IMR-90 (cell line): ENCODE measurements at regions not wholly inside any gene's neighbourhood (a gene's known extent, or its start where the extent isn't known, plus 50 kb on each side); places are given as distances from the start of the nearest gene placed in this dataset.

Experiments used
- ATAC-seq: fragments of 200-7000 bp; cut with Tn5 transposase; 2 replicates; pipeline ENCODE4 v1.9.1; 2020; ENCODE audit warnings: low read depth, mild to moderate bottlenecking, moderate library complexity
- BruUV-seq: library from RNA; stranded (reverse); fragments of 400-500 nt; replicated peaks from 2 replicates; lab custom pipeline; 2021; lab: Mats Ljungman, UMichigan
- CTCF ChIA-PET: fragments of 300-600 bp; formaldehyde crosslinking; extraction: SDS; loops from one replicate; lab custom pipeline; 2021; ENCODE audit warnings: antibody characterized with exemption; lab: Yijun Ruan, JAX
- POLR2A ChIA-PET: fragments of 300-600 bp; sonication (Branson Sonifier 250); formaldehyde crosslinking; loops from one replicate; lab custom pipeline; 2022; ENCODE audit warnings: antibody characterized with exemption; ENCODE audit not compliant: unreplicated experiment; lab: Charles Lee
- DNase-seq: peaks from one replicate; pipeline ENCODE4 v3.0.0; 2013
- H2AFZ ChIP-seq: replicated peaks from 2 replicates; pipeline ENCODE3; 2013; ENCODE audit warnings: low read length, mild to moderate bottlenecking; ENCODE audit not compliant: poor library complexity
- H2AK5ac ChIP-seq: 2 replicates; pipeline ENCODE4 v1.6.1; 2013; ENCODE audit warnings: low read depth, low read length, inconsistent platforms
- H2AK9ac ChIP-seq: replicated peaks from 2 replicates; pipeline ENCODE3; 2013; ENCODE audit warnings: mild to moderate bottlenecking, low read depth, low read length, moderate library complexity; ENCODE audit not compliant: poor library complexity
- H2BK120ac ChIP-seq: 2 replicates; pipeline ENCODE4 v1.6.1; 2013; ENCODE audit warnings: low read depth, low read length, inconsistent platforms
- H2BK15ac ChIP-seq: 3 replicates; pipeline ENCODE4 v1.6.1; 2013; ENCODE audit warnings: low read depth, low read length, inconsistent platforms
- H2BK20ac ChIP-seq: 2 replicates; pipeline ENCODE4 v1.6.1; 2013; ENCODE audit warnings: low read depth, mild to moderate bottlenecking, inconsistent platforms, low read length, moderate library complexity
- H2BK5ac ChIP-seq: 2 replicates; pipeline ENCODE4 v1.6.1; 2013; ENCODE audit warnings: mild to moderate bottlenecking, low read depth, low read length, inconsistent platforms; ENCODE audit not compliant: poor library complexity, severe bottlenecking
- H3K14ac ChIP-seq: replicated peaks from 2 replicates; pipeline ENCODE4 v1.6.1; 2013; ENCODE audit warnings: low read depth, low read length, inconsistent platforms
- H3K18ac ChIP-seq: 2 replicates; pipeline ENCODE4 v1.6.1; 2013; ENCODE audit warnings: low read depth, low read length, control low read depth
- H3K23ac ChIP-seq: 2 replicates; pipeline ENCODE4 v1.6.1; 2013; ENCODE audit warnings: low read depth, low read length, inconsistent platforms
- H3K27ac ChIP-seq: 2 replicates; pipeline ENCODE4 v1.5.1; 2013; ENCODE audit warnings: mild to moderate bottlenecking, control low read depth, low read length; ENCODE audit not compliant: insufficient read depth
- H3K27me3 ChIP-seq: 2 replicates; pipeline ENCODE4 v1.6.1; 2013; ENCODE audit warnings: low read length; ENCODE audit not compliant: control insufficient read depth, insufficient read depth
- H3K36me3 ChIP-seq: 2 replicates; pipeline ENCODE4 v1.6.1; 2013; ENCODE audit warnings: low read length, mixed read lengths; ENCODE audit not compliant: control insufficient read depth, insufficient read depth
- H3K4ac ChIP-seq: 2 replicates; pipeline ENCODE4 v1.6.1; 2013; ENCODE audit warnings: low read depth, low read length, inconsistent platforms
- H3K4me1 ChIP-seq: 2 replicates; pipeline ENCODE4 v1.6.1; 2013; ENCODE audit warnings: low read length, mixed read lengths; ENCODE audit not compliant: control insufficient read depth, insufficient read depth
- H3K4me2 ChIP-seq: 2 replicates; pipeline ENCODE4 v1.6.1; 2013; ENCODE audit warnings: low read depth, mild to moderate bottlenecking, control low read depth, low read length, moderate library complexity
- H3K4me3 ChIP-seq: 2 replicates; pipeline ENCODE4 v1.5.1; 2013; ENCODE audit warnings: low read depth, mild to moderate bottlenecking, control low read depth, low read length, moderate library complexity; ENCODE audit not compliant: insufficient read depth
- H3K56ac ChIP-seq: 2 replicates; pipeline ENCODE4 v1.6.1; 2013; ENCODE audit warnings: low read length, inconsistent platforms; ENCODE audit not compliant: insufficient read depth; ENCODE audit errors: extremely low read depth
- H3K79me1 ChIP-seq, 2 experiments: 2 replicates each; pipeline ENCODE4 v1.6.1; 2013; ENCODE audit warnings: low read length in 2 of 2, inconsistent platforms in 1 of 2, low read depth in 1 of 2
- H3K9ac ChIP-seq: 2 replicates; pipeline ENCODE4 v1.6.1; 2013; ENCODE audit warnings: low read depth, low read length, control low read depth
- H3K9me1 ChIP-seq: 2 replicates; pipeline ENCODE4 v1.6.1; 2013; ENCODE audit warnings: low read length, inconsistent platforms; ENCODE audit not compliant: insufficient read depth
- H3K9me3 ChIP-seq: 2 replicates; pipeline ENCODE4 v1.6.1; 2013; ENCODE audit warnings: low read length; ENCODE audit not compliant: control insufficient read depth, insufficient read depth
- H4K20me1 ChIP-seq: 2 replicates; pipeline ENCODE4 v1.6.1; 2013; ENCODE audit warnings: low read length, inconsistent platforms; ENCODE audit not compliant: insufficient read depth
- H4K5ac ChIP-seq: 2 replicates; pipeline ENCODE4 v1.6.1; 2013; ENCODE audit warnings: mild to moderate bottlenecking, low read depth, low read length, control low read depth
- H4K8ac ChIP-seq, 2 experiments: 2 replicates each; pipeline ENCODE4 v1.6.1; 2013; ENCODE audit warnings: low read depth in 2 of 2, low read length in 2 of 2, control low read depth in 1 of 2, inconsistent platforms in 1 of 2
- H4K91ac ChIP-seq: 2 replicates; pipeline ENCODE4 v1.6.1; 2013; ENCODE audit warnings: low read depth, low read length, inconsistent platforms; ENCODE audit not compliant: insufficient read depth
- CHD1 ChIP-seq: IDR thresholded peaks from 2 replicates; pipeline ENCODE4 v1.6.1; 2012; ENCODE audit warnings: low read depth, low read length, improper control_type of control experiment
- MAFK ChIP-seq: IDR thresholded peaks from 2 replicates; pipeline ENCODE4 v1.6.1; 2012; ENCODE audit warnings: low read depth, low read length, improper control_type of control experiment
- MXI1 ChIP-seq: IDR thresholded peaks from 2 replicates; pipeline ENCODE4 v1.6.1; 2012; ENCODE audit warnings: low read depth, mild to moderate bottlenecking, low read length, moderate library complexity, borderline replicate concordance
- RCOR1 ChIP-seq: IDR thresholded peaks from 2 replicates; pipeline ENCODE4 v1.6.1; 2012; ENCODE audit warnings: mild to moderate bottlenecking, low read length, improper control_type of control experiment; ENCODE audit not compliant: insufficient replicate concordance
- WGBS, 2 experiments: methylation state at CpG; one replicate each; pipeline versions ENCODE4 v1.1.5 to v1.1.7; 2013; ENCODE audit warnings: missing lambda C conversion rate in 2 of 2; ENCODE audit not compliant: insufficient read length in 1 of 2; ENCODE audit errors: extremely low coverage in 2 of 2; 5-methylcytosine and 5-hydroxymethylcytosine counted together
- dilution Hi-C: fragments of 300-500 bp; cut with HindIII; formaldehyde crosslinking; loops from one replicate; pipeline ENCODE4 v1.14.3; 2018; ENCODE audit warnings: low sequenced_read_pairs; ENCODE audit not compliant: unreplicated experiment
- in situ Hi-C: fragments of 300-500 bp; cut with MboI; formaldehyde crosslinking; loops from 3 replicates; pipeline ENCODE4 v1.14.3; 2019; ENCODE audit warnings: low sequenced_read_pairs, inconsistent platforms, mixed read lengths
- intact Hi-C: fragments of 100-400 bp; cut with micrococcal nuclease; formaldehyde crosslinking; loops from 2 replicates; pipeline ENCODE4 v1.10.0; 2022

DNA sequence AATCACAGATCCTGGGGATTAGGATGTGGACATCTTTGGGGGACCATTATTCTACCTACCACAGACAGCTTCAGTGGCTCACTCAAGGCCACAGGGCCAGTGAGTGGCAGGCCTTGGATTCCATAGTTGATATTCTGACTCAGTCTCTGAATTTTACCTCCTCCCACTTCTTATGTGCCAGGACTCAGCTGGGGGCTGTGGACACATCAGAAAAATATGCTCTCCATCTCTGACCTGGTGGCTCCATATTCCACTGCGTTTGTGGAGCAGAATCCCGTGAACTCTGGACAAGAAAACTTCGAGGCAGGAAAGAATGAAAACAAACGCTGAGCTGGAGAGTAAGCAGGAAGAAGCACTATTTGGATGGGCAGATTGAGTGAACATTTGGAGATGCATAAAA is 301.8 kb upstream of the MAF start:
- no TSS peak for BruUV-seq
- DNase-seq (no peak), ATAC-seq (no peak)
- H2AFZ ChIP-seq, result no peak overlapping the region
- intact Hi-C loops (no loop called here), in situ Hi-C loops (no loop called here), dilution Hi-C loops (no loop called here)
- no peak for TF ChIP-seq CHD1
- TF ChIP-seq MXI1, result no peak
- no peak for TF ChIP-seq RCOR1
- TF ChIP-seq MAFK, result no peak
- H4K8ac ChIP-seq, result no peak overlapping the region
- no peak overlapping the region for H2AK9ac ChIP-seq
- H3K9me3 ChIP-seq, result peaks cover 18% of the 10 kb centered on the region
- H3K9me1 ChIP-seq, result no peaks in the 10 kb centered on the region
- no peak overlapping the region for H3K4me2 ChIP-seq
- H2BK5ac ChIP-seq, result no peak overlapping the region
- no peaks in the 10 kb centered on the region for H3K27me3 ChIP-seq
- no peaks in the 10 kb centered on the region for H3K36me3 ChIP-seq
- WGBS, 2 experiments, result 31% methylated on average over 3 of the region's 4 CpGs; no CpG with 5 or more reads in 1 of the 2 experiments
- no peak overlapping the region for H3K14ac ChIP-seq
- no peaks in the 10 kb centered on the region for H3K4me1 ChIP-seq
- no peak overlapping the region for H3K23ac ChIP-seq
- no peak overlapping the region for H3K27ac ChIP-seq
- no peak overlapping the region for H2BK120ac ChIP-seq
- no peak overlapping the region for H4K91ac ChIP-seq
- H3K4ac ChIP-seq, result no peak overlapping the region
- H2AK5ac ChIP-seq, result no peak overlapping the region
- no peak overlapping the region for H4K5ac ChIP-seq
- H2BK15ac ChIP-seq, result no peak overlapping the region
- H4K20me1 ChIP-seq, result no peaks in the 10 kb centered on the region
- no peak overlapping the region for H2BK20ac ChIP-seq
- H3K4me3 ChIP-seq, result no peak overlapping the region
- H3K18ac ChIP-seq, result no peak overlapping the region
- no peaks in the 10 kb centered on the region for H3K79me1 ChIP-seq
- POLR2A ChIA-PET, result no interaction called here
- CTCF ChIA-PET, result interaction anchor here (0.6 kb wide), 1 partner anchor 176 kb away, joined by 3 read pairs; no protein-coding TSS in a partner anchor
- no peak overlapping the region for H3K9ac ChIP-seq
- no peak overlapping the region for H3K56ac ChIP-seq
